Testis (tissue), 2 donors: ENCODE measurements at regions not wholly inside any gene's neighbourhood (a gene's known extent, or its start where the extent isn't known, plus 50 kb on each side); places are given as distances from the start of the nearest gene placed in this dataset.

Source experiments
- DNase-seq: peaks from one replicate; pipeline ENCODE4 v3.0.0-alpha.2; 2019
- H3K27ac ChIP-seq, 2 donors: fragments of 200-600 bp; sonication (generic); one replicate each; pipeline ENCODE4 v1.5.1; 2019
- H3K27me3 ChIP-seq: fragments of 200-600 bp; sonication (generic); one replicate; pipeline ENCODE4 v1.5.1; 2019
- H3K36me3 ChIP-seq: fragments of 200-600 bp; sonication (generic); one replicate; pipeline ENCODE4 v1.5.1; 2017; ENCODE audit warnings: low read depth; ENCODE audit errors: missing control alignments
- H3K4me1 ChIP-seq: fragments of 200-600 bp; sonication (generic); one replicate; pipeline ENCODE4 v1.5.1; 2019
- H3K4me3 ChIP-seq, 2 donors: fragments of 200-600 bp; sonication (generic); one replicate each; pipeline ENCODE4 v1.5.1; 2017 to 2019
- H3K9me3 ChIP-seq: fragments of 200-600 bp; sonication (generic); one replicate; pipeline ENCODE4 v1.5.1; 2017
- POLR2A ChIP-seq: fragments of 450-650 bp; IDR thresholded peaks from one replicate; pipeline ENCODE4 v1.6.1; 2017; ENCODE audit warnings: antibody characterized with exemption, mild to moderate bottlenecking, moderate library complexity
- WGBS, 2 donors: methylation state at CpG; one replicate each; pipeline ENCODE4 v1.1.5; 2018; 5-methylcytosine and 5-hydroxymethylcytosine counted together
- intact Hi-C: fragments of 100-400 bp; cut with DNase I; formaldehyde crosslinking; loops from one replicate; pipeline ENCODE4 v1.15.1; 2023; ENCODE audit warnings: low total_unique reads
- TF ChIP-seq, protein P1 (sequence below), 3 experiments: fragments of 450-650 bp in 2 of 3; fragments of 200-600 bp in 1 of 3; sonication (generic) in 1 of 3; IDR thresholded peaks; one replicate each; pipeline ENCODE4 v1.5.1; 2016 to 2019; ENCODE audit warnings: antibody characterized with exemption in 3 of 3, mild to moderate bottlenecking in 2 of 3, moderate library complexity in 1 of 3

GRCh38 chr18:6624271-6624660 lies 105.2 kb upstream of the ARHGAP28 start:
- no peak for TF ChIP-seq POLR2A
- Histone ChIP-seq H3K4me1 (peaks cover 10% of the 10 kb centered on the region), H3K9me3 (no peaks in the 10 kb centered on the region), H3K27ac (peak overlapping the region in 1 of 2 donors; percentile 46), H3K4me3 (no peak overlapping the region), H3K36me3 (no peaks in the 10 kb centered on the region), H3K27me3 (no peaks in the 10 kb centered on the region)
- intact Hi-C loops = no loop called here
- 51 to 57% methylated on average over 5 of the region's 5 CpGs for WGBS, 2 donors
- no peak for DNase-seq

DNA sequence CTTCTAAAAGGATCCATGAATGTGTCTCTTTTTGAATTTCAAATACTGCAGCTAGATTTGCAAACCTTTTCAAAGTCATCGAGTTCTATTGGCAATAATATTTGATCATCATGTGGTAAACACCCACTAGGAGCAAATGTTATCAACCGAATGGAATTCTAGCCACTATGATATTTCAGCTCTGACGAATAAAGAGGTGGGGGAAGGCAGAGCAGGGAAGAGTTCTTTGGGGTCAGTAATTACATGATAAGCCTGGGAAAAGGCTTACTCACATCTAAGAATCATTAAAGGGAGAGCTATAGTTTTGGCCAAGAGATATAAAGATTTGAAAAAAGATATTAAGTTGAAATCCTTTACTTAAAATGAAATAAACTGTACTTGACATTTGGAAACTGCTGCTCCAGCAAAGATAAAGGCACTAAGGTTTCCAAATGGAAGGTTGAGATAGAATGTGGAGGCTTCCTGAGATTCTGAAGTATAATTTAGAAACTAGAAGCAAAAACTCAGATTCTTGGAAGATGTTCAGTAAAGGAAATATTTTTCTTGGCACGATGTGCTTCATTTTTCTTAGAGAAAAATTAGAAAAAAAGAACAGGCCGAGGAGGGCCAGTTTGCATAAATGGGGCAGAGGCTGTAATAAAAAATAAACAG lies 104.7 kb upstream of the ARHGAP28 start:
- Histone ChIP-seq H3K27ac (peak overlapping the region in 1 of 2 donors; percentile 46), H3K27me3 (no peaks in the 10 kb centered on the region), H3K4me1 (peaks cover 10% of the 10 kb centered on the region), H3K9me3 (no peaks in the 10 kb centered on the region), H3K4me3 (no peak overlapping the region), H3K36me3 (no peaks in the 10 kb centered on the region)
- WGBS, 2 donors = 45% methylated on average over 5 of the region's 5 CpGs
- DNase-seq = no peak
- intact Hi-C loops = no loop called here
- no peak for TF ChIP-seq POLR2A
- TF ChIP-seq, protein P1, sequence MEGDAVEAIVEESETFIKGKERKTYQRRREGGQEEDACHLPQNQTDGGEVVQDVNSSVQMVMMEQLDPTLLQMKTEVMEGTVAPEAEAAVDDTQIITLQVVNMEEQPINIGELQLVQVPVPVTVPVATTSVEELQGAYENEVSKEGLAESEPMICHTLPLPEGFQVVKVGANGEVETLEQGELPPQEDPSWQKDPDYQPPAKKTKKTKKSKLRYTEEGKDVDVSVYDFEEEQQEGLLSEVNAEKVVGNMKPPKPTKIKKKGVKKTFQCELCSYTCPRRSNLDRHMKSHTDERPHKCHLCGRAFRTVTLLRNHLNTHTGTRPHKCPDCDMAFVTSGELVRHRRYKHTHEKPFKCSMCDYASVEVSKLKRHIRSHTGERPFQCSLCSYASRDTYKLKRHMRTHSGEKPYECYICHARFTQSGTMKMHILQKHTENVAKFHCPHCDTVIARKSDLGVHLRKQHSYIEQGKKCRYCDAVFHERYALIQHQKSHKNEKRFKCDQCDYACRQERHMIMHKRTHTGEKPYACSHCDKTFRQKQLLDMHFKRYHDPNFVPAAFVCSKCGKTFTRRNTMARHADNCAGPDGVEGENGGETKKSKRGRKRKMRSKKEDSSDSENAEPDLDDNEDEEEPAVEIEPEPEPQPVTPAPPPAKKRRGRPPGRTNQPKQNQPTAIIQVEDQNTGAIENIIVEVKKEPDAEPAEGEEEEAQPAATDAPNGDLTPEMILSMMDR (IDR thresholded peaks at IDR 0.05) = no peak

GRCh38 chr18:6625481-6625880 lies 104.0 kb upstream of the ARHGAP28 start:
- H3K27ac ChIP-seq = peak overlapping the region in 1 of 2 donors; percentile 21

DNA sequence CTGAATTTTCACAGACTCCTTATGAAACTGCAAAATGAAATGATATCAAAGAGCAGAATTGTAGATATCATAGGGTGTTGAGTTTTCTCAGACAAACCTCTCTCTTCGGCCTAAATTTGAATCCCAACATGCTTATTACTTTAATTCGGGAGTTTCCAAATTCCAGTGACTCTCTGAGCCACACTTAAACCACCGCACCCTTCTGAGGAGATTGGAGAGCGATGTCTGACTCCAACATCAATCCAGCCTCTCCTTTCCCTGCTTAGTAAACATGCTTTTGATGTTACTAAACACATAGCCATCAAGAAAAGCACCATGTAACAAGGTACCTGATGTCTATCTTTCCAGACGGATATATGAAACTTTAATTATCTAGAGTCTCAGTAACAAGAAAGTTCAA lies 103.1 kb upstream of the ARHGAP28 start:
- no peaks in the 10 kb centered on the region for H3K9me3 ChIP-seq
- H3K4me3 ChIP-seq = no peak overlapping the region
- TF ChIP-seq POLR2A = no peak
- TF ChIP-seq, protein P1 (IDR thresholded peaks at IDR 0.05) = no peak
- H3K36me3 ChIP-seq = no peaks in the 10 kb centered on the region
- no peaks in the 10 kb centered on the region for H3K27me3 ChIP-seq
- H3K4me1 ChIP-seq = peaks cover 10% of the 10 kb centered on the region
- H3K27ac ChIP-seq = peak overlapping the region in 1 of 2 donors; percentile 21
- intact Hi-C loops = no loop called here
- DNase-seq = no peak
- 44 to 57% methylated on average over 5 of the region's 5 CpGs for WGBS, 2 donors

More at GRCh38 chr18:6625481-6625880, 104.0 kb upstream of the ARHGAP28 start:
- DNase-seq = no peak
- no peaks in the 10 kb centered on the region for H3K9me3 ChIP-seq
- H3K4me1 ChIP-seq = peaks cover 10% of the 10 kb centered on the region
- no peaks in the 10 kb centered on the region for H3K36me3 ChIP-seq
- no peak overlapping the region for H3K4me3 ChIP-seq
- intact Hi-C loops = no loop called here
- whole genome bisulfite sequencing, 2 donors = 47 to 59% methylated on average over 3 of the region's 3 CpGs
- TF ChIP-seq POLR2A = no peak
- TF ChIP-seq, protein P1 (IDR thresholded peaks at IDR 0.05) = no peak
- H3K27me3 ChIP-seq = no peaks in the 10 kb centered on the region

DNA sequence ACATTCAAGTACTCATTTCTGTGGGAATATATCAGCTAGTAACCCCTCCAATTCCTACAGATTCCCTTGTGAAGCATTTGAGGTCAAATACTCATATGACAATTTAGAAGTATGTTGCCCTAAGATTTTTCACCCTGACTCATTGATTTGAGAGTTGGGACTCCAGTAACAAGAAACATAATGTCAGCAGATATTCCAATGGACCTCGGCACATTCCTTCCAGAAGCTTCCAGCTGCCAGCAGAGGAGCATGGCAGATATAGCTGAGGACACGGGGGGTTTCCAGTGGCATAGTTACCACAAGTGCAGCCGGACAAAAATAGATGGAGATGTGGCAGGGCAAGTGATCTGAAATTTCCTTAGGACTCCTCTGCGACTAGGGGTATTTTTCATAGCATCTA lies 101.9 kb upstream of the ARHGAP28 start:
- intact Hi-C loops = no loop called here
- TF ChIP-seq POLR2A = no peak
- TF ChIP-seq, protein P1 (IDR thresholded peaks at IDR 0.05) = no peak
- H3K4me3 ChIP-seq = no peak overlapping the region
- H3K4me1 ChIP-seq = peaks cover 15% of the 10 kb centered on the region
- H3K36me3 ChIP-seq = no peaks in the 10 kb centered on the region
- 65 to 67% methylated on average over 4 of the region's 4 CpGs for WGBS, 2 donors
- H3K27ac ChIP-seq = peak overlapping the region; percentile 8 to 69
- H3K9me3 ChIP-seq = no peaks in the 10 kb centered on the region
- no peak for DNase-seq
- H3K27me3 ChIP-seq = no peaks in the 10 kb centered on the region
